ENCODE measurements at regions not wholly inside any gene's neighbourhood (a gene's known extent, or its start where the extent isn't known, plus 50 kb on each side); places are given as distances from the start of the nearest gene placed in this dataset.

DNA sequence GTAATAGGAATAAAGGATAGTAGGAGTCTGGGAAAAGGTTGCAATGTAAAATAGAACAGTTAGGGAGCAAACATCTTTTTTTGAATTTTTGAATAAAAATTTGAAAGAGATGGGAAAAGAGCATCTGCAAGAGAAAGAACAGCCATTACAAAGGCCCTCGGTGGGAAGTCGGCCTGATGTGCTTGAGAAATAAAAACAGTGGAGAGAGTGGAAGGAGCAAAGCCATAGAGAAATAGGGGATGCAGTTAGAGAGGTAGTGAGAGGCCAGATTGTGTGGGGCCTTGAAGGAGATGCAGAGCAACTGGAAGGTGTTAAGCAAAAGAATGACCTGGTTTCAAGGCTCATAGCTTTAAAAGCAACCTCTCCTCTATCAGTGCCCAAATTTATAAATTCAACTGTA, 409.8 kb downstream of the RERGL start:
- TF ChIP-seq, protein P1, sequence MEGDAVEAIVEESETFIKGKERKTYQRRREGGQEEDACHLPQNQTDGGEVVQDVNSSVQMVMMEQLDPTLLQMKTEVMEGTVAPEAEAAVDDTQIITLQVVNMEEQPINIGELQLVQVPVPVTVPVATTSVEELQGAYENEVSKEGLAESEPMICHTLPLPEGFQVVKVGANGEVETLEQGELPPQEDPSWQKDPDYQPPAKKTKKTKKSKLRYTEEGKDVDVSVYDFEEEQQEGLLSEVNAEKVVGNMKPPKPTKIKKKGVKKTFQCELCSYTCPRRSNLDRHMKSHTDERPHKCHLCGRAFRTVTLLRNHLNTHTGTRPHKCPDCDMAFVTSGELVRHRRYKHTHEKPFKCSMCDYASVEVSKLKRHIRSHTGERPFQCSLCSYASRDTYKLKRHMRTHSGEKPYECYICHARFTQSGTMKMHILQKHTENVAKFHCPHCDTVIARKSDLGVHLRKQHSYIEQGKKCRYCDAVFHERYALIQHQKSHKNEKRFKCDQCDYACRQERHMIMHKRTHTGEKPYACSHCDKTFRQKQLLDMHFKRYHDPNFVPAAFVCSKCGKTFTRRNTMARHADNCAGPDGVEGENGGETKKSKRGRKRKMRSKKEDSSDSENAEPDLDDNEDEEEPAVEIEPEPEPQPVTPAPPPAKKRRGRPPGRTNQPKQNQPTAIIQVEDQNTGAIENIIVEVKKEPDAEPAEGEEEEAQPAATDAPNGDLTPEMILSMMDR (IDR thresholded peaks at IDR 0.05; ENCODE audit: low read length), result no peak
- no peak for TF ChIP-seq EZH2 (optimal IDR thresholded peaks at IDR 0.05; ENCODE audit: low read depth, low read length)

Data from MM.1S (cell line).